RWPE1 (cell line): ENCODE measurements at regions not wholly inside any gene's neighbourhood (a gene's known extent, or its start where the extent isn't known, plus 50 kb on each side); places are given as distances from the start of the nearest gene placed in this dataset.

Source experiments
- CTCF ChIA-PET: fragments of 350-600 bp; sonication (Branson Sonifier 250); formaldehyde crosslinking; extraction: SDS; loops from one replicate; lab custom pipeline; 2021; lab: Yijun Ruan, JAX
- POLR2A ChIA-PET: fragments of 400-600 bp; formaldehyde crosslinking; extraction: SDS; loops from one replicate; lab custom pipeline; 2020; ENCODE audit warnings: antibody characterized with exemption; ENCODE audit not compliant: low non-redundant PET; lab: Yijun Ruan, JAX
- DNase-seq: peaks from one replicate; pipeline ENCODE4 v3.0.0; 2012; ENCODE audit warnings: low spot score
- H3K27ac ChIP-seq: fragments of 450-650 bp; 2 replicates; pipeline ENCODE4 v1.5.1; 2017
- TF ChIP-seq, protein P1 (sequence below): fragments of 450-650 bp; conservative IDR thresholded peaks from 2 replicates; pipeline ENCODE4 v1.5.1; 2017; ENCODE audit warnings: low read depth, mild to moderate bottlenecking

- ChIA-PET CTCF (no interaction called here), POLR2A (no interaction called here)
- no peak overlapping the region for H3K27ac ChIP-seq
- TF ChIP-seq, protein P1, sequence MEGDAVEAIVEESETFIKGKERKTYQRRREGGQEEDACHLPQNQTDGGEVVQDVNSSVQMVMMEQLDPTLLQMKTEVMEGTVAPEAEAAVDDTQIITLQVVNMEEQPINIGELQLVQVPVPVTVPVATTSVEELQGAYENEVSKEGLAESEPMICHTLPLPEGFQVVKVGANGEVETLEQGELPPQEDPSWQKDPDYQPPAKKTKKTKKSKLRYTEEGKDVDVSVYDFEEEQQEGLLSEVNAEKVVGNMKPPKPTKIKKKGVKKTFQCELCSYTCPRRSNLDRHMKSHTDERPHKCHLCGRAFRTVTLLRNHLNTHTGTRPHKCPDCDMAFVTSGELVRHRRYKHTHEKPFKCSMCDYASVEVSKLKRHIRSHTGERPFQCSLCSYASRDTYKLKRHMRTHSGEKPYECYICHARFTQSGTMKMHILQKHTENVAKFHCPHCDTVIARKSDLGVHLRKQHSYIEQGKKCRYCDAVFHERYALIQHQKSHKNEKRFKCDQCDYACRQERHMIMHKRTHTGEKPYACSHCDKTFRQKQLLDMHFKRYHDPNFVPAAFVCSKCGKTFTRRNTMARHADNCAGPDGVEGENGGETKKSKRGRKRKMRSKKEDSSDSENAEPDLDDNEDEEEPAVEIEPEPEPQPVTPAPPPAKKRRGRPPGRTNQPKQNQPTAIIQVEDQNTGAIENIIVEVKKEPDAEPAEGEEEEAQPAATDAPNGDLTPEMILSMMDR: no peak
- DNase-seq: no peak
These were observed 617.9 kb upstream of the POT1 start for GRCh38 chr7:125547505-125547904.

DNA sequence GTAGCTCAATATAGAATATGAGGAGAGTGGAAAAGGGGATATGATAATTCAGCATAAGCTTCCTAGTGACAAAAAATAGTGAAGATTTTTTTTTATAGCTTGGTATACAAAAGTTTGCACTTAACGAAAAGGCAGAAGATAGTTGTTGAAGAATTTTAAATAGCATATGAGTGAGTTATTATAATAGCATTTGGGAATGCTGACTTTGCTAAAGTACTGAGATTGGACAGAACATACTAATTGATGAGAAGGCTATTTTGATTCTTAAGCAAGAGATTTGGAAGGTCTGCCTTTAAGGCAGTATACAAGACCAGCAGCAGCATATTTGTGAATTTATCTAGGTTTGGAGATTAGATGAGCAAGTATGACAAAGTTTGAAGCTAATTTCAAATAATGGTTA lies 600.9 kb upstream of the POT1 start:
- CTCF ChIA-PET: no interaction called here
- no peak for DNase-seq
- no peak overlapping the region for H3K27ac ChIP-seq
- POLR2A ChIA-PET: no interaction called here
- TF ChIP-seq, protein P1: no peak

DNA sequence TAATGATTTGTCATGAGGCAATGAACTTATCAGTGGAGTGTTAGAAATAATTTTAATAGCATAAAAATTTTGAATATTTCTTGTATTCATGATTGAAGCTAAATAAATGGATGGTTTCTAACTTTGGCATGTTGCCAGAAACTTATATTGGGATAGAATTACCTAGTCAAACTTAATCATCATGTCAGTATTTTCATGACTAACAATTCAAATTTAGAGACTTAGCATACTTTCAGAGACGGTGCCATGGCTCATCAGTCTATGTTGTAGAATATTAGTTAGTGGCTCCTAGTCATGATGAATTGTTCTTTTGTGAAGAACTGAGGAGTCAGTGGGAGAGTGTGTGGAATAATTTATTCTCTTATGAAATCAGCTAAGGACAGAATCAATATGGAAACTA lies 599.6 kb upstream of the POT1 start:
- ChIA-PET POLR2A (no interaction called here), CTCF (interaction anchor here (0.6 kb wide), 1 partner anchor 25 kb away, joined by 3 read pairs; no protein-coding TSS in a partner anchor)
- no peak for DNase-seq
- TF ChIP-seq, protein P1: no peak
- no peak overlapping the region for H3K27ac ChIP-seq

- no peak for DNase-seq
- ChIA-PET CTCF (no interaction called here), POLR2A (no interaction called here)
- TF ChIP-seq, protein P1: no peak
- H3K27ac ChIP-seq: no peak overlapping the region
These were observed 597.3 kb upstream of the POT1 start for GRCh38 chr7:125526958-125527357.

DNA sequence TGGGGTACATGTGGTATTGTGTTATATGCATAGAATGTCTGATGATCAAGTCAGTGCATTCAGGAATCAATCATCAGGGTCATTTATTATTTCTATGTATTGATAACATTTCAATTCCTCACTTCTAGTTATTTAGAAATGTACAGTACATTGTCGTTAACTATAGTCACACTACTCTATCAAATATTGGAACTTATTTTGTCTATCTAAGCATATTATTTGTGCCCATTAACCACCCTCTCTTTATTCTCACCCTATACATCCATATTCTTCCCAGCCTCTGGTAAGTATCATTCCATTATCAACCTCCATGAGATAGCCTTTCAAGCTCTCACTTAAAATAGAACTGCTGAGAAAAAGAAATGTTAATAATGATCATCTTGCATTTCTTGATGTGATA lies 596.5 kb upstream of the POT1 start:
- DNase-seq: no peak
- TF ChIP-seq, protein P1: no peak
- H3K27ac ChIP-seq: no peak overlapping the region
- CTCF ChIA-PET: no interaction called here
- POLR2A ChIA-PET: no interaction called here

DNA sequence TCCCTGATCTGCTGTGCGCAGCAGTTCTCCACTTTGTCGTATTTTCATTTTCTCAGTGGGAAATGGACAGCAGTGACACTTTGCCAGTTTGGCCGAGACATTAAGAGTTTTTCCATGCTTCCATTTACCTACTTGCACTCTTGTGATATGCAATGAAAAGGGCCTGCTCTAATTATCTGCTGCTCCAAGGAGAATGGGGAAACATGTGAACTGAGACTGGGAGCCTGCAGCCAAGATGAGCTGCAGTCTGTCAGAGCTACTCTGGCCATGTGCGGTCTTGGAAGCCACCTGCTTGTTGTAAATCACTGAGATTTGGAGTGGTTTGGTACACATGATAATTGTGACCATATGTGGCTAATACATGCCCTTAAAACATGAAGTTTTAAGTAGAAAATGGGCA lies 586.6 kb upstream of the POT1 start:
- ChIA-PET POLR2A (no interaction called here), CTCF (no interaction called here)
- no peak for DNase-seq
- TF ChIP-seq, protein P1: no peak
- H3K27ac ChIP-seq: no peak overlapping the region

DNA sequence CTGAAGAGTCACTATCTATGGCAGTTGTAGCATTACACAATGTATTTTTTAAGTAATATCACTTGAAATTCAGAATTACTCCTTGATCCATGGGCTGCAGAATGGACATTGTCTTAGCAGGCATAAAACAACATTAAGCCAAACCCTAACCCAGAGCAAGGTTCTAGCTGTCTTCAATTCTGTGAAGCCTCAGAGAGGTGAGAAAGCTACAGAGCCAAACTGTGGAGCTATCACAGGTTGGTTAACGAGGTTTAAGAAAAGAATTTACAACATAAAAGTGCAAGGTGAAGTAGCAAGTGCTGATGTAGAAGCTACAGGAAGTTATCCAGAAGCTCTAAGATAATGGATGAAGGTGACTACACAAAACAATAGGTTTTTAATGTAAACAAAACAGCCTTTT lies 582.7 kb upstream of the POT1 start:
- DNase-seq: no peak
- POLR2A ChIA-PET: no interaction called here
- CTCF ChIA-PET: no interaction called here
- no peak overlapping the region for H3K27ac ChIP-seq
- TF ChIP-seq, protein P1: no peak
